ENCODE measurements at regions not wholly inside any gene's neighbourhood (a gene's known extent, or its start where the extent isn't known, plus 50 kb on each side); places are given as distances from the start of the nearest gene placed in this dataset.

GRCh38 chr2:156083763-156084493, 248.6 kb downstream of the NR4A2 start:
- no peak for DNase-seq

DNA sequence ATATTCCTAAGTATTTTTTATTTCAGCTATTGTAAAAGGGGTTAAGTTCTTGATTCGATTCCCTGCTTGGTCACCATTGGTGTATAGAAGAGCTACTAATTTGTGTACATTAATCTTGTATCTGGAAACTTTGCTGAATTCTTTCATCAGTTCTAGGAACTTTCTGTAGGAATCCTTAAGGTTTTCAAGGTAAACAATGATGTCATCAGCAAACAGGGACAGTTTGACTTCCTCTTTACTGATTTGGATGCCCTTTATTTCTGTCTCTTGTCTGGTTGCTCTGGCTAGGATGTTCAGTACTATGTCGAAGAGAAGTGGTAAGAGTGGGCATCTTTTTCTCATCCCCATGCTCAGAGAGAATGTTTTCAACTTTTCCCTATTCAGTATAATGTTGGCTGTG, 252.7 kb downstream of the NR4A2 start:
- no peak for DNase-seq

DNA sequence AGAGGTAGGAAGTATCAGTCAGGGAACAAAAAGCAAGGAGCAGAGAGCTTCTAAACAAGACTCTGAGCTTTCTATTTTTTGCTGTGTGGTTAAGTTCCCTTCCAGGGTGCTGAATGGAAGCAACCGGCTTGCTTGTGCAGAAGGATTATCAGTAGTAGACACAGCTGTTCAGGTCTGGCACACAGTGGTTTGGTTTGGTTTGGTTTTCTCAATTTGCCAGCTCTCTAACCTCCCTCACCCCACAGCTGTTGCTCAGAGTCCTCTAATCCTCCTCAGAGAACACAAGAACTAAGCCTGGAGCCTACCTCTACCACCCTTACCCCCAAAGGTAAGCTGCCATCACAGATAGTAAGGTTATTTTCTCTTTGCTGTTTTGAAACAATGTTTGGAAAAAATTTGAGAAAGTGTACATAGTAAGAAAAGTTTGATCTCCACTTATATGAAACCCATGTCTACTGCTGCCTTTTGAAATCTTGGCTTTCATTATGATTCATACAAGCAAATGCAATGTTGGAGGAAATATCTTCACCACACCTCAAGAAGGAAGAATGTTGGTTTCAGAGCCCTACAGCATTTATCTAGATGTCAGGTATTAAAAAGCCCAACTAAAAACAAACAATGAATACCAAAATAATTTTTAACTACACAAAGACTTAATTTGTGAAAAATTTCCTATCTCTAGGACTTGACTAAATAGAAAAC, 255.3 kb downstream of the NR4A2 start:
- no peak for DNase-seq

DNA sequence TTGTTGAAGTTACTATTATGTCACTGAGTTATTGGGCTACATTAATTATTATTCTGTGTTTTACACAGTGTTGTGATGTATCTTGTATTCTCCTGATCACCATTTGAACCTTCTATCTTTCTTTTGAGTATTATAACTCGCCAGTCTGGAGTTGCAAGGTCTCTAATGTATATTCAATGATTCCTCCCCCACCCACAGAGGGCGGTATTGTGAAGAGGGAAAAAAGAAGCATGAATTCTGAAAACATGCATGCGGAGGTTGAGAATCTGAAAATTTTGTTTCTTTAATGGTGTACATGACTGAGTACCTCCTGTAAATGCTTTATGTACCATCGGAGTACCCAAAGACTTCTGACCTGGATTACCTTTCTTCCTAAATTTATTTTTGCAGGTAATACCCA, 266.6 kb downstream of the NR4A2 start:
- DNase-seq: no peak

DNA sequence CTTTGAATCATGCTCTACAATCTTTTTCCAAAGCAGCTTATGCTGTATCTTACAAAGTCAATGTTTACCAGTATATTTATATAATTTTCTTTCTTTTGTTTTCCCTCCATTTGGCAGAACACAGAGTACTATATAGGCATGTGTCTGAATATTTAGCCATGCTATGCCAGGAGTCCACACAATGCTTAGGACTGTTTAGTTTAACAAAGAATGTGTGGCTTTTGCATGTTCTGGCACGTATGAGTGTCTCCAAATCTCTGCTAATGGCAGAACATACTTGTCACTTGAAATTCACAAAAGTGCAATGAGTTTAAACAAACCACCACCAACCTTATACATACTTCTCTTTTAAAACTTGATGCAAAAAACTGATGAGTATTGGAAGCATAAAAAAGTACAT, 268.0 kb downstream of the NR4A2 start:
- DNase-seq: no peak

- no peak for DNase-seq
These were observed 274.9 kb downstream of the NR4A2 start for GRCh38 chr2:156057647-156058046.

GRCh38 chr2:156054983-156055382, 277.5 kb downstream of the NR4A2 start:
- no peak for DNase-seq

GRCh38 chr2:156046900-156047299, 285.6 kb downstream of the NR4A2 start:
- DNase-seq: no peak

GRCh38 chr2:156042895-156043294, 289.6 kb downstream of the NR4A2 start:
- DNase-seq: no peak

GRCh38 chr2:156038021-156038420, 294.5 kb downstream of the NR4A2 start:
- no peak for DNase-seq

GRCh38 chr2:156037482-156037881, 295.0 kb downstream of the NR4A2 start:
- no peak for DNase-seq

DNA sequence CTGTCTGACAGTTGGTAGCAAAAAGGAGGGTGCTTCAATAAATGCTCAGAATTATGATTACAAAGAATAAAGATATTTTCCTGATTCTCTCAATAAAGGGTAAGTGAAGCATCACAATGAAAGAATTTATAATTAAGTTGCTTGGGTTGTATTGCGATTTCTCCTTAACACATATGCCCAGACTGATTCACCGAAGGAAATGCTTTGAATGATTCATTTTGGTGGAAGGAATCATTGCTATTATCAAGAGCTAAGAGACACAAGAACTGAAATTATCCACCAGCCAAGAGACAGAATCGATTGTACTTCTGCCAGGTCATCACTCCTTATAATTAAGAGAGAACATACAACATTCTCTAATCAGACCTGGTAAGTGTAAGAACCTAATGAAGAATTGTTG, 301.4 kb downstream of the NR4A2 start:
- DNase-seq: no peak

GRCh38 chr2:156023229-156023869, 309.2 kb downstream of the NR4A2 start:
- peak; percentile 22 to 26 for DNase-seq

GRCh38 chr2:156021146-156022040, 311.1 kb downstream of the NR4A2 start:
- DNase-seq: no peak

- DNase-seq: no peak
These were observed 313.2 kb downstream of the NR4A2 start for GRCh38 chr2:156019341-156019740.

DNA sequence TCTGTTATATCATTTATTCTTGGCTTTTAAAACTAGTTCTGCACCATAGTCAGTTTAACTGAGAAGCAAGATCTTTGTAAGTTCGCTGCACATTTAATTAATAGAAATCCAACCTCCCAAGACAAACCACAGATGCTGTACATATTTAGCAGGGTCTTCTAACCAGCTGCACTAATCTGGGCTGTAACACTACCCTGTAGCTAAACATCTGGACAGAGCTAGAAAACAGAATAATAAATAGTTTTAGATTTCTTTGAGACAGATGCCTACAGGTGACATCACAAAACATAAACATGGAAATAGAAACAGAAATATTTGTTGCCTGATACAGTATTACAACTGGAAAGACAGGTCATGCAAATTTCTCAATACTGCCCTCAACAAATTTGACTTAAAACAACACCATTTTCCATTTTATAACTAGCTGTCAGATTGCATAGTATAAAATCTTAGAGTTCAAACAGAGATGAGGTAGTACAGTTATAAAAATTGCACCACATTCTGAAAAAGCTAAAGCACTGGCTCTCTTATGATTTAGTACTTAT, 315.1 kb downstream of the NR4A2 start:
- no peak for DNase-seq

- DNase-seq: no peak
These were observed 323.2 kb downstream of the NR4A2 start for GRCh38 chr2:156009293-156009692.

GRCh38 chr2:156006721-156007618, 325.6 kb downstream of the NR4A2 start:
- DNase-seq: no peak

DNA sequence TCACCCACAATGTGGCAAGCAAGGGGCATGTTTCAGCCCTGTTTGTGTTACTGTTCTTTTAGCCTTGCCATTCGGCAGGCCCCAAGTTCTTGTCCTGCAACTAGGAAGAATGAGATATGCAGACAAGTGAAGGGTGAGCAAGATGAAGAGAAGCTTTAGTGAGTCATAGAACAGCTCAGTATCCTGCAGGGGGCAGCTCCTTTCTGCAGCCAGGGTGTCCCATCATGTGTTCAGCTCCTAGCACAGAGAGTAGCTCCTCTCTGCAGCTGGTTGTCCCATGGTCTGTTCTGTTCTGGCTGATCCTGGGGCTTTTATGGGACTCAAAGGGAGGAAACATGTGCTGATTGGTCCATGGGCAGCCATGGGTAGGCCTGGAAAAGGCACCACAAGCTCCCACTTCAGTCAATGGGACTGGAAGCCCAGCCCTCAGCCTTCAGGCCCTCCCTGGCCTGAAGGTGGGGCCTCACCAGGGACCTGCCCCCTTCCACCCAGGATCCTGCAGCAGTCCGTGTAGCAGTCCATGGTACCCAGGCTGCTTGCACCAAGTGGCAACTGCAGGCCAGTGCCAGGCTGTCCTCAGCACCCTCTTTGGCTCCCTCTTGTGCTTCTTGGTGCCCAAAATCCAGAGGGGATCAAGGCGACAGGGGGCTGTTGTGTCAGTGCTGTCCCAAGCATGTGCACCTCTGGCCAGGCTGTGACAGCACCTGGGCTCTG, 326.4 kb downstream of the NR4A2 start:
- DNase-seq: no peak

DNA sequence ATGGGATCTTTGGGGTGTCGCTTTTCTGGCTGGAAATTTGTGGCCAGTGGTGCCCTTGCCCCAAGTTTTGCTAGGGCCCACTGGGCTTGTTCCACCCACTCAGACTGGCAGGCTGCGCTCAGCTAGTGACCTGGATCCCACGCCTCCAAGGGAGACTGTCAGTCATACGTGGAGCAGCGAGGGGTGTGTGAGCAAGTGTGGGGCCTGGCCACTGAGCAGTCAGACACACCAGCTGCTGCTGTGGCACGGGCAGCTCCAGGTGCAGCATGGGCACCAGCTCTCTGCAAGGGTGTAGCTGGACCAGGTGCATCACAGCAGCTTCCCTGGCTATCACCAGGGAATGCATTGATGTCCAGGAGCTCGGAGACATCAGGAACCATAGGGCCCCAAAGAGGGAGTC, 327.0 kb downstream of the NR4A2 start:
- no peak for DNase-seq

- DNase-seq: no peak
These were observed 328.1 kb downstream of the NR4A2 start for GRCh38 chr2:156004459-156004858.
